Endothelial cell of umbilical vein (primary cell): ENCODE measurements at regions not wholly inside any gene's neighbourhood (a gene's known extent, or its start where the extent isn't known, plus 50 kb on each side); places are given as distances from the start of the nearest gene placed in this dataset.
"Not testable (repeated sequence)": the region's sequence is repeated elsewhere in the genome, so short reads cannot be mapped to it uniquely, and the experiment has no call there.

Source experiments
- EZH2 ChIP-seq: IDR thresholded peaks from 2 replicates; pipeline ENCODE4 v1.6.1; 2012; ENCODE audit warnings: borderline replicate concordance, low read depth, mild to moderate bottlenecking, moderate library complexity, low read length, inconsistent platforms; ENCODE audit not compliant: severe bottlenecking
- GATA2 ChIP-seq: IDR thresholded peaks from 2 replicates; pipeline ENCODE4 v1.7.0; 2011; ENCODE audit warnings: low read depth, mild to moderate bottlenecking, moderate library complexity, mixed read lengths, low read length; ENCODE audit not compliant: insufficient read length, insufficient read depth
- JUN ChIP-seq: IDR thresholded peaks from 2 replicates; pipeline ENCODE4 v1.6.1; 2011; ENCODE audit warnings: borderline replicate concordance, low read depth; ENCODE audit not compliant: insufficient read length, insufficient read depth
- MAX ChIP-seq: IDR thresholded peaks from 2 replicates; pipeline ENCODE4 v1.6.1; 2011; ENCODE audit not compliant: insufficient read depth, insufficient read length
- POLR2A ChIP-seq: IDR thresholded peaks from 2 replicates; pipeline ENCODE4 v1.6.1; 2012; ENCODE audit warnings: low read depth, mild to moderate bottlenecking, control low read depth, low read length
- POLR2AphosphoS5 ChIP-seq: IDR thresholded peaks from 2 replicates; pipeline ENCODE4 v1.6.1; 2012; ENCODE audit warnings: low read depth, mild to moderate bottlenecking, control low read depth, low read length, moderate library complexity; ENCODE audit not compliant: insufficient read depth
- TF ChIP-seq, protein P1 (sequence below), 2 donors: IDR thresholded peaks; 1 replicate in 1 of 2; 2 replicates in 1 of 2; pipeline ENCODE4 v1.5.1; 2011; ENCODE audit warnings: low read length in 2 of 2, mild to moderate bottlenecking in 2 of 2, moderate library complexity in 2 of 2, control low read depth in 1 of 2, inconsistent platforms in 1 of 2, low read depth in 1 of 2; ENCODE audit not compliant: insufficient read depth in 1 of 2; ENCODE audit errors: extremely low read depth in 1 of 2

DNA sequence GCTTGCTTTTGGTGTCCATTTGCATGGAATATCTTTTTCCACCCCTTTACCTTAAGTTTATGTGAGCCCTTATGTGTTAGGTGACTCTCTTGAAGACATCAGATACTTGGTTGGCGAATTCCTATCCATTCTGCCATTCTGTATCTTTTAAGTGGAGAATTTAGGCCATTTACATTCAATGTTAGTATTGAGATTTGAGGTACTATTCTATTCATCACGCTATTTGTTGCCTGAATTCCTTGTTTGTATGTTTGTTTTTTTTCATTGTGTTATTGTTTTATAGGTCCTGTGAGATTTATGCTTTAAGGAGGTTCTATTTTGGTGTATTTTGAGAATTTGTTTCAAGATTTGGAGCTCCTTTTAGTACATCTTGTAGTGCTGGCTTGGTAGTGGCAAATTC is 238.3 kb upstream of the LYPLAL1 start:
- TF ChIP-seq POLR2A, EZH2, POLR2AphosphoS5, MAX, GATA2, JUN: not testable (repeated sequence)
- TF ChIP-seq, protein P1, sequence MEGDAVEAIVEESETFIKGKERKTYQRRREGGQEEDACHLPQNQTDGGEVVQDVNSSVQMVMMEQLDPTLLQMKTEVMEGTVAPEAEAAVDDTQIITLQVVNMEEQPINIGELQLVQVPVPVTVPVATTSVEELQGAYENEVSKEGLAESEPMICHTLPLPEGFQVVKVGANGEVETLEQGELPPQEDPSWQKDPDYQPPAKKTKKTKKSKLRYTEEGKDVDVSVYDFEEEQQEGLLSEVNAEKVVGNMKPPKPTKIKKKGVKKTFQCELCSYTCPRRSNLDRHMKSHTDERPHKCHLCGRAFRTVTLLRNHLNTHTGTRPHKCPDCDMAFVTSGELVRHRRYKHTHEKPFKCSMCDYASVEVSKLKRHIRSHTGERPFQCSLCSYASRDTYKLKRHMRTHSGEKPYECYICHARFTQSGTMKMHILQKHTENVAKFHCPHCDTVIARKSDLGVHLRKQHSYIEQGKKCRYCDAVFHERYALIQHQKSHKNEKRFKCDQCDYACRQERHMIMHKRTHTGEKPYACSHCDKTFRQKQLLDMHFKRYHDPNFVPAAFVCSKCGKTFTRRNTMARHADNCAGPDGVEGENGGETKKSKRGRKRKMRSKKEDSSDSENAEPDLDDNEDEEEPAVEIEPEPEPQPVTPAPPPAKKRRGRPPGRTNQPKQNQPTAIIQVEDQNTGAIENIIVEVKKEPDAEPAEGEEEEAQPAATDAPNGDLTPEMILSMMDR (IDR thresholded peaks at IDR 0.05; ENCODE audit: extremely low read depth in 1 of 2, insufficient read depth in 1 of 2, low read depth in 1 of 2, low read length in 2 of 2), result not testable (repeated sequence)
